ENCODE measurements at regions not wholly inside any gene's neighbourhood (a gene's known extent, or its start where the extent isn't known, plus 50 kb on each side); places are given as distances from the start of the nearest gene placed in this dataset.

DNA sequence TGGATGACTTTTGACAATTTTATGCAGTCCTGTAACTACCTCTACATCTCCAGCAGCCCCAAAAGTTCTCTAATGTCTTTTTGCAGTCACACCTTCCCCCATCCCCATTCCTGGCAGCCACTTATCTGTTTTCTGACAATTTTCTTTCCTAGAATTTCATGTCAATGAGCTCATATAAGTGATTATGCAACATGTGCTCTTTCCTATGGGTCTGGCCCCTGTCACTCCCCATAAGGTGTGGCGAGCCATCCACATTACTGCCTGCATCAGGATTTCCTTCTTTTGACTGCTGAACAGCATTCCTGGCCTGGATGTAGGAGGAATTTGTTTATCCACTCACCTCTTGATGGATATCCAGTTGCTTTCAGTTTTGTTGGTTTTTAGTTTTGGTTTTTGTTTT is 146.7 kb upstream of the MGMT start:
- H3K9me3 ChIP-seq (ENCODE audit: low read length): peaks cover 29% of the 10 kb centered on the region; the same call in 1 of the 2 replicates
- FAIRE-seq: no peak
- no peaks in the 10 kb centered on the region for H3K4me1 ChIP-seq (ENCODE audit: insufficient read depth, low read length)
- 0 out of 5 replicates have a peak, but pooled peaks cover 0 to 1% of the 10 kb centered on the region in 2 experiments for H3K27me3 ChIP-seq (ENCODE audit: control insufficient read depth in 1 of 2, insufficient read depth in 2 of 2, low read length in 2 of 2)
- WGBS (ENCODE audit: low lambda C conversion rate): 0% methylated on average over 1 of the region's 1 CpG
- ChIA-PET POLR2A (no interaction called here), CTCF (ENCODE audit: low intra/inter-chr PET ratio, low total read pairs) (no interaction called here)
- H3K27ac ChIP-seq (ENCODE audit: extremely low read length, insufficient read depth, low read length): no peak overlapping the region
- ATAC-seq: no peak
- H3K4me2 ChIP-seq (ENCODE audit: low read depth, low read length): no peak overlapping the region
- H3K9ac ChIP-seq (ENCODE audit: insufficient read depth, low read depth, low read length): no peak overlapping the region
- in situ Hi-C loops (cut with HindIII; ENCODE audit: extremely low pct_ligation_motif_present, low pct_unique_long_range_greater_than_20kb) (no loop called here), intact Hi-C loops (cut with micrococcal nuclease; ENCODE audit: unreplicated experiment) (no loop called here)
- H3K36me3 ChIP-seq (replicated peaks in 1 of 2; ENCODE audit: control insufficient read depth in 1 of 2, insufficient read depth in 2 of 2, low read length in 2 of 2): no peaks in the 10 kb centered on the region
- no peak for DNase-seq (ENCODE audit: low spot score)
- no peaks in the 10 kb centered on the region for H4K20me1 ChIP-seq (ENCODE audit: insufficient read depth, low read length)
- no peak for TF ChIP-seq MED8 (CRISPR knock-in tag; IDR thresholded peaks at IDR 0.05; ENCODE audit: insufficient replicate concordance)
- no peak for TF ChIP-seq EED (CRISPR knock-in tag; IDR thresholded peaks at IDR 0.05)
- no peak for TF ChIP-seq ZNF460 (CRISPR knock-in tag; IDR thresholded peaks at IDR 0.05; ENCODE audit: borderline replicate concordance)
- no peak for TF ChIP-seq CENPX (CRISPR knock-in tag; IDR thresholded peaks at IDR 0.05)
- TF ChIP-seq JARID2 (CRISPR knock-in tag; IDR thresholded peaks at IDR 0.05; ENCODE audit: insufficient replicate concordance): no peak
- TF ChIP-seq, protein P1, sequence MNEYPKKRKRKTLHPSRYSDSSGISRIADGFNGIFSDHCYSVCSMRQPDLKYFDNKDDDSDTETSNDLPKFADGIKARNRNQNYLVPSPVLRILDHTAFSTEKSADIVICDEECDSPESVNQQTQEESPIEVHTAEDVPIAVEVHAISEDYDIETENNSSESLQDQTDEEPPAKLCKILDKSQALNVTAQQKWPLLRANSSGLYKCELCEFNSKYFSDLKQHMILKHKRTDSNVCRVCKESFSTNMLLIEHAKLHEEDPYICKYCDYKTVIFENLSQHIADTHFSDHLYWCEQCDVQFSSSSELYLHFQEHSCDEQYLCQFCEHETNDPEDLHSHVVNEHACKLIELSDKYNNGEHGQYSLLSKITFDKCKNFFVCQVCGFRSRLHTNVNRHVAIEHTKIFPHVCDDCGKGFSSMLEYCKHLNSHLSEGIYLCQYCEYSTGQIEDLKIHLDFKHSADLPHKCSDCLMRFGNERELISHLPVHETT (CRISPR knock-in tag; conservative IDR thresholded peaks at IDR 0.05): no peak
- TF ChIP-seq NR1H2 (CRISPR knock-in tag; IDR thresholded peaks at IDR 0.05; ENCODE audit: borderline replicate concordance, low read depth): no peak
- no peak for TF ChIP-seq ZBTB7A (CRISPR knock-in tag; IDR thresholded peaks at IDR 0.05)
- TF ChIP-seq ZNF326 (CRISPR knock-in tag; IDR thresholded peaks at IDR 0.05; ENCODE audit: borderline replicate concordance): no peak
- TF ChIP-seq ZNF329 (CRISPR knock-in tag; IDR thresholded peaks at IDR 0.05; ENCODE audit: low read depth): no peak
- TF ChIP-seq BRCA1 (CRISPR knock-in tag; IDR thresholded peaks at IDR 0.05): no peak
- no peak for TF ChIP-seq U2AF2 (IDR thresholded peaks at IDR 0.05; ENCODE audit: low read depth, low read length)
- BruUV-seq (replicated peaks): no TSS peak
- no peak overlapping the region for H3K4me3 ChIP-seq (replicated peaks in 1 of 3; ENCODE audit: insufficient read depth in 1 of 3, low read depth in 2 of 3, low read length in 3 of 3)
- no peak overlapping the region for H2AFZ ChIP-seq (ENCODE audit: low read length)
- H3K79me2 ChIP-seq (ENCODE audit: insufficient read depth, low read length): no peaks in the 10 kb centered on the region

All from HepG2 (cell line).